Urothelium cell line (cell line): ENCODE measurements at regions not wholly inside any gene's neighbourhood (a gene's known extent, or its start where the extent isn't known, plus 50 kb on each side); places are given as distances from the start of the nearest gene placed in this dataset.

ENCODE experiments used
- DNase-seq: peaks from one replicate; pipeline ENCODE4 v3.0.0; 2011; ENCODE audit warnings: low spot score, mixed read lengths
- FAIRE-seq: peaks from 2 replicates; lab custom pipeline; 2011; peaks lifted over from hg19 to GRCh38; lab: Jason Lieb, UNC

DNA sequence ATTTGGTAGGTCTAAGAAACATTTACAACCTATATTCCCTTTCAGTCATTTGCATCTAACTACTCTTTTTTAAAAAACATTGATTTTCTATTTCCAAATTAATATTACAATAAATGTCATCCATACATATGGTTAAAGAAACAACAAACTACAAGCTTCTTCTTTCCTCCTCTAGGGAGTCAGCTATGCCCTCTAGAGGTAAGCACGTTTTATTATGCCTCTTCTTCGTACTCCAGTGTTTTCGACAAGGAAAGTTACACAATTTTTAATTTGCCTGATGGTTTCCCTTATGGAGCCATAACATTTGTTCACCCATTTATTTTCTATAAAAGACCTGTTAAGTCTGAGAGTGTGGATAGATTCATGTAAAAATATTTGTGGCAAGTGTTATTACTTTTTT is 183.4 kb upstream of the CDH7 start:
- no peak for FAIRE-seq
- DNase-seq = peak; percentile 8

DNA sequence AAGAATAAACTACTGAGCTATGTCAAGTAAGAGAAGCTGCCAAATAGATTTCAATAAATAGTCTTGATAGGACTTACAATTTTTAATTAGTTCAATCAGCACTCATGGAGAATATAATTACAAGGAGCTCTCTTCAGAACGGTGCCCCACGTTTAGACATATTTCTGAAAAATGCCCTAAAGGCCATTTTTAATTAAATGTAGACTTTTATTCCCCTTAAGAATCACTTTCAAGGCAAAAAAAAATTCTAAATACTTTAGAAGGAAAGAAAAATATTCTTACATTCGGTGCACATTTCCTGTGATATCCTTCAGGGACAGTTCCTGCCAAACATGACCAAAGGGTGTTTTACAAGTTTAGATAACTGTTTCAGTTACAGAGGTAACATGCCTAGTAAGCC is 202.5 kb upstream of the CDH7 start:
- no peak for FAIRE-seq
- DNase-seq = no peak

DNA sequence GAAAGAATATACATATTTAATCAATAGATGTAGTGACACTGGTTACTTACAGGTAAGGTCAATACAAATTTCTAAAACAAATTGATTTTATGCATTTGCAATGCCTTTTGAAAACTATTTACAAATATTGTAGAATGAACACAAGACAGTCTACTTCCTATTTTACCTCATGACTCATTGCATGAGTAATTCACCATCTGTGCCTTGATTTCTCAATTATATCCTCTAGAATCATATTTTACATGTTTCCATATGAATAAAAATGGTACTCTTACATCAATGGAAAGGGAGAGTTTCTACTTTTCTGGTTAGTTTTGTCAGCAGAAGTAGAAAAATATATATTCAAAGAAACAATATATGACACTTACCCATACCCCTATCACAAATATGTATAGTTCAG is 203.8 kb upstream of the CDH7 start:
- FAIRE-seq = no peak

DNA sequence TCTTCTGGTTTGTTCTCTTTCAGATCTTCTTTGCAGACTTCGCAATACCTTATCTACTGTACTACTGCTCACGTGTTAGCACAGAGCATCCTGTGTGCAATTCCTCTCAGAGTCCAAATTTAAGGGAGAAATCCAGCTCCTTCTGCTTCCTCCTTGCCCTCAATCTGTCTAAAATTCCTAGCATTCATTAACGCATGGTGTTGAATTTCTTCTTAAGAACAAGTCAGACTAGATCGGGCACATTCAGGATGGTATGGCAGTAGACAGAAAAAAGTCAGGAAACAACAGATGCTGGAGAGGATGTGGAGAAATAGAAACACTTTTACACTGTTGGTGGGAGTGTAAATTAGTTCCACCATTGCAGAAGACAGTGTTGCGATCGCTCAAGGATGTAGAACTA is 206.1 kb upstream of the CDH7 start:
- DNase-seq (no peak), FAIRE-seq (no peak)

More for the DNA sequence above, 203.8 kb upstream of the CDH7 start:
- no peak for DNase-seq

- DNase-seq (no peak), FAIRE-seq (no peak)
Observed at GRCh38 chr18:65527879-65528633, 222.8 kb upstream of the CDH7 start.

GRCh38 chr18:65526099-65526498 is 224.7 kb upstream of the CDH7 start:
- no peak for FAIRE-seq
- no peak for DNase-seq

DNA sequence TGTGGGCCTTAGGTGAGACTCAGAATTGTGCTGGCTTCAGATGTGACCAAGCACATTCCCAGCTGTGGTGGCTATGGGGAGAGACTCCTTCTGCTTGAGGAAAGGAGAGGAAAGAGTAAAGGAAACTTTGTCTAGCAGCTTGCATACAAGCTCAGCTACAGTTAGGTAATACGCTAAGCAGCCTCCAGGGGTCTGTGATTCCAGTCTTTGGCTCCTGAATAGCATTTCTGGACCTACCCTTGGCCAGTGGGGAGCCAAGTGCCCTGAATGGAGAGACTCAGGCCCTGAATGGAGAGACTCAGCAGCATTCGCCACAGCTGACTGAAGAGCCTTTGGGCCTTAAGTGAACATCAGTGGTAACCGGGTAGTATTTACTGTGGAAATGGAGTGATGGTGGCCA is 227.4 kb upstream of the CDH7 start:
- FAIRE-seq (no peak), DNase-seq (no peak)

DNA sequence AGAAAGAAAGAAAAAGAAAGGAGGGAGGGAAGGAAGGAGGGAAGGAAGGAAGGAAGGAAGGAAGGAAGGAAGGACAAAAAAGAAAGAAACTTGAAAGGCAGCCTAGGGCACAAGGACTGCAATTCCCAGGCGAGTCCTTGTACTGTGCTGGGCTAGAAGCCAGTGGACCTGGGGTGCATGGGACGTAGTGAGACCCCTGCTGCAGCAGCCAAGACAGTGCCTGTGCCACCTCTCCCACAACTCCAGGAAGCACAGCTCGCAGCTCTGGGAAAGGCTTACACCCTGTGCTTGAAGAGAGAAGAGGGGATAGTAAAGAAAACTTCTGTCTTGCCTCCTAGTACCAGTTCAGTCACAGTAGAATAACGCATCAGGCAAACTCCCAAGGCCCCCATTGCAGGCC is 227.9 kb upstream of the CDH7 start:
- FAIRE-seq (no peak), DNase-seq (no peak)

DNA sequence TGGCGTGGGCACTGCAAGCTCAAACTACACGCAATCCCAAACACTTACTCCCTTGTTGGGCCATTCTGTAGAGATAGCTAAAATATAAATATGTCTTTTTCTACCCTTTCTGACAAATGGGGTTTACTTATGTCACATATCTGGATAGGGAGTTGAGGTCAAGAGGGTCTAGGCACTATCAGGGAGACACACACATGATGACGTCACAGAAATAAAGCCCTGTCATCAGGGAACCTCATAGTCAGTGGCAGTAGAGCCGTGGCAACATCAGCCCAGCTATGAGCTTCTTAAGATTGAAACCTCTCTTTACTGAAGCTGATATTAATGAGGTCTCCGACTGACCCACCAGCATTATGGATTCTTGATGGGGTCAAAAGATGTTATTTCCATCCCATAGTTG is 234.6 kb upstream of the CDH7 start:
- FAIRE-seq (no peak), DNase-seq (no peak)

DNA sequence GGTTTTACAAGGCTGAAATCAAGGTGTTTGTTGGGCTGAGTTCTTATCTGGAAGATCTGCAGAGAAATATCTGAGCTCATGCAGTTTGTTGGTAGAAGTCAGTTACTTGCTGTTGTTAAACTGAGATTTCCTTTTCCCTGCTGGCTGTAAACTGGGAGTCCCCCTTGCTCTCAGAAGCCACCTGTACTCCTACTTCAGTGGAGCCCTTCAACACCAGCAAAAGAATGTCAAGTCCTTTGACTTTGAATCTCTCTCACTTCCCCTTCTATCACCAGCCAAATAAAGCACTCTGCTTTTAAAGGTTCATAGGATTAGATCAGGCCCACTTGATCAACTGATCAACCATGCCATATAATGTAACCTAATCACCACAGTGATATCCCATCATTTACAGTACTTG is 252.2 kb upstream of the CDH7 start:
- FAIRE-seq (no peak), DNase-seq (no peak)

GRCh38 chr18:65487569-65487968 is 263.2 kb upstream of the CDH7 start:
- DNase-seq (no peak), FAIRE-seq (no peak)

- no peak for FAIRE-seq
- no peak for DNase-seq
Observed at GRCh38 chr18:65477455-65477854, 273.4 kb upstream of the CDH7 start.

- DNase-seq (no peak), FAIRE-seq (no peak)
Observed at GRCh38 chr18:65468881-65469280, 281.9 kb upstream of the CDH7 start.

DNA sequence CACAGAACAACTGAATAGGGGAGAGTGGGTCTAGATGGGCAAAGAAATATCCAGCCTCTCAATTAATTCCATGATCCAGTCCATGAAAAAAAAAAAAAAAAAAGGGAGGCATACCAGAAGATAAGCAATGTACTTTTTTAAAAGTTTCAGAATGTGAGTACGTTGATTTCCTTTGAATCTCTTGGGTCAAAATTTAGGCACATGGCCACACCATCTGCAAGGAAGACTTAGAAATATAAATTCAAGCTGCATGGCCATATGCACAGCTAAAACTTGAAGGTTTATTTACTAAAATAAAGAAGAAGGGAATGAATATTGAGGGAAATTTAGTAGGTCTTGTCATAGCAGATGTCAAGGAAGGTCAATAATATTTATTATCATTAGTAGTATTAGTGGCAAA is 286.5 kb upstream of the CDH7 start:
- FAIRE-seq (no peak), DNase-seq (no peak)

GRCh38 chr18:65459741-65460140 is 291.1 kb upstream of the CDH7 start:
- DNase-seq (no peak), FAIRE-seq (no peak)

- no peak for DNase-seq
- no peak for FAIRE-seq
Observed at GRCh38 chr18:65458871-65459270, 291.9 kb upstream of the CDH7 start.

DNA sequence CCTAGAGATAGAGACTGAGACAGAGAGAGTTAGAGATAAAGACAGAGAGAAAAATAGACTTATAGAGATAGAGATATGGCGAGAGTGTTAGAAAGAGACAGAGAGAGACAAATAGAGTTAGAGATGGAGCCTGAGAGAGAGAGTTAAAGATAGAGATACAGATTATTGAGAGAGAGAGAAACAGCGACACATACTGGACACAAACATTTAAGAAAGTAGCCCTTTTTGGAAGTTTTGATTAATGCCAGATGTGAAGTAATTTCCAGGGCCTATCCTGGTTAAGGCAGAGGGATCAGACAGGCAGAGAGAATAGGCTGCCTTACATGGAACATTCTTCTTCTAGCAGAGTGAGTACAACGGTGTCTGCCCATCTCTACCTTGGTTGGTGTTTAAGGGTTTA is 311.6 kb upstream of the CDH7 start:
- no peak for DNase-seq

DNA sequence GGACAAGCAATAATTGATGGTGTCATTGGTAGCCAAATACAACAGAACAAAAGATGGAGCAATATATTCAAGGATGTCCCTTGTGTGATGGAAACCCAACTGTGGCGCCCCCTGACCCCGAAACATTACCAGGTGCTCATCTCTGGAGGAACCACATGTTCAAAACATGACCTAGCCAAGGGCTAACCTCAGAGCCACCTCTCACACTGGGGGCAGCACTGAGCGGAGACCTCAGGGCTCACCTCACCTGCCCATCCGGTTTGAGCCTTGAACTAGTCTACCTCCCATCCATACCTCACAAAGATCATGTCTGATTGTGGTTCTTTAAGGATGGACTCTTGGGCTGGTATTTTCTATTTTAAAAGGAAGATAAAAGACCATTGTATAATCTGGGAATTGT is 314.4 kb upstream of the CDH7 start:
- DNase-seq (no peak), FAIRE-seq (no peak)

More for the DNA sequence above, 311.6 kb upstream of the CDH7 start:
- no peak for FAIRE-seq

DNA sequence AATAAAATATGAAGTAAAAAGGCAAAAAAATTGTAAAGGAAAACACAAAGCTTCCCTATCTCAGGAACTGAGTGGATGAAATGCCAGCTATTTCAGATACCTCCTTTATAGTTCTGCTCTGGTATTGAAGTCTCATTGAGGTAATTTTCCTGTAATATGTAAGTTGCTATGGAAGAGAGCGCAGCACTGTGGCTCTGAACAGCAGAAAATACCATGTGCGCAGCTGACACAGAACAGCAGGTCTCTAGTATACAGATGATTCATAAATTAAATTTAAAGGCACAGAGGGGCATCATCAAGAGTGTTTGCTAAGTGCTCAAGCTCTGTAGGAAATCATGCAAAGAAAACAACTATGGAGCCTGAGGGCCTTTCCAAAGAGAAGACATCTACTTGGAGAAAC is 315.3 kb upstream of the CDH7 start:
- no peak for DNase-seq
- FAIRE-seq = no peak

- FAIRE-seq (no peak), DNase-seq (no peak)
Observed at GRCh38 chr18:65429601-65430000, 321.2 kb upstream of the CDH7 start.

GRCh38 chr18:65425366-65425765 is 325.4 kb upstream of the CDH7 start:
- no peak for DNase-seq

GRCh38 chr18:65423776-65424175 is 327.0 kb upstream of the CDH7 start:
- no peak for FAIRE-seq
- DNase-seq = no peak

More at GRCh38 chr18:65425366-65425765, 325.4 kb upstream of the CDH7 start:
- FAIRE-seq = no peak

GRCh38 chr18:65422544-65423136 is 328.2 kb upstream of the CDH7 start:
- FAIRE-seq = no peak

More at GRCh38 chr18:65422544-65423136, 328.2 kb upstream of the CDH7 start:
- DNase-seq = no peak
